ENCODE measurements at regions not wholly inside any gene's neighbourhood (a gene's known extent, or its start where the extent isn't known, plus 50 kb on each side); places are given as distances from the start of the nearest gene placed in this dataset.
"Not testable (repeated sequence)": the region's sequence is repeated elsewhere in the genome, so short reads cannot be mapped to it uniquely, and the experiment has no call there.

DNA sequence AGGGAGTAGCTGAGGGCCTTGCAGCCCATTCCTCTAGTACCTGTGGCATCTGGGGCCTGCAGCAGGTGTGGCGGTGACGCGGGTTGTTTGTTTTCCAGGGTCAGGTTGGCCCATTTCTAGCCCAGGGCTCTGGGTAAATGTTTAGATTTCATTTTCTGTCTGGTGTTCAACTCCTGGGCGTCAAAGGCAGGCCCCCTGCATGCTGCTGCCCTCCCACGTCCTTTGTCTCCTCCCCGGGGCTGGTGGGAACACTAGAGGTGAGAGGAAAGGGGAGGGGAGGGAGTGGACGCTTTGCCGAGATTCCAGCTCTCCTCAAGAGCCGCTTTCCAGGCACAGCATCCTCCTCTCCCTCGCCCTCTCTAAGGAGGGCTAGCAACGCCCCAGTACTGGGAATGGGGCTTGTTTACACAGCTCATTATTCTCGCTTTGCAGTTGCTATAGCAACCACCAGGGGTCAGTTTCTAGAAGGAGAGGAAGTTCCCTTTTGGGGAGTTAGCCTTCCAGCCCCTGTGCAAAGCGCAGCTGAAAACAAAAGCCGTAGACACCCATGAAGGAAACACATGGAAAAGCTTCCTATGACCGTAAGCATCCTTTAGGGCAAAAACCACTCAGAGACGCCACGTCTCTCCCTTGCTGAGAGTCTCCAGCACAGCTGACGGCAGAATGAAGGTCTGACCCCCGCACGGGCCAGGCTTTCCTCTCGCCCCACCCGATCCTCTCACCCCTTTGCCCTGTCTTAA, 170.6 kb downstream of the LY86 start:
- intact Hi-C loops (cut with DNase I): no loop called here
- peak; percentile 59 for TF ChIP-seq CTCF (IDR thresholded peaks at IDR 0.05)
- ATAC-seq: peak; percentile 93 to 94
- Histone ChIP-seq H3K4me3 (peak overlapping the region; percentile 1), H3K9me3 (no peaks in the 10 kb centered on the region), H3K27me3 (ENCODE audit: low read depth) (no peaks in the 10 kb centered on the region), H3K4me1 (peaks cover 11% of the 10 kb centered on the region), H3K27ac (peak overlapping the region; percentile 54), H3K36me3 (no peaks in the 10 kb centered on the region)
- no peak for DNase-seq

DNA sequence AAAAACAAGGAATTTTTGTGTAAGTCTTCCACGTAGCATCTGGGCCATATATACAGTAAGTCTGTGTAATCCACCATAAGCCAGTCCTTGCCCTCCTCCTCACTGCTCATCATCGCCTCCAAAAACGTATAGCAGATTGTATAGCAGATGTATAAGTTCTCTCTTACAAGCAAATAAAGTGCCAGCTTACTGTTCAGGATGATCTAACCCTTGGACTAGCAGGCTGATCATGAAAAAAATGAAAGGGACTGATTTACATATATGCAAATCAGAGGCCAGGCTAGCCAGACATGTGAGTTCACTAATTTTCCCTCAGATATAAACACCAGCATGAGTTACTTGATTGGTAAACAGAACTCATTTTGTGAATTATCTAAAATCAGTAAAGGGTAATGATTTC, 171.5 kb downstream of the LY86 start:
- Histone ChIP-seq H3K36me3 (no peaks in the 10 kb centered on the region), H3K4me3 (no peak overlapping the region), H3K9me3 (no peaks in the 10 kb centered on the region), H3K27me3 (ENCODE audit: low read depth) (no peaks in the 10 kb centered on the region), H3K27ac (no peak overlapping the region), H3K4me1 (peaks cover 11% of the 10 kb centered on the region)
- ATAC-seq (no peak), DNase-seq (no peak)
- intact Hi-C loops (cut with DNase I): no loop called here
- no peak for TF ChIP-seq CTCF (IDR thresholded peaks at IDR 0.05)

GRCh38 chr6:6762566-6762965, 174.0 kb downstream of the LY86 start:
- intact Hi-C loops (cut with DNase I); H3K9me3 ChIP-seq; H3K36me3 ChIP-seq; H3K4me3 ChIP-seq; H3K27me3 ChIP-seq (ENCODE audit: low read depth); ATAC-seq; DNase-seq; H3K27ac ChIP-seq: not testable (repeated sequence)
- H3K4me1 ChIP-seq: peaks cover 11% of the 10 kb centered on the region

DNA sequence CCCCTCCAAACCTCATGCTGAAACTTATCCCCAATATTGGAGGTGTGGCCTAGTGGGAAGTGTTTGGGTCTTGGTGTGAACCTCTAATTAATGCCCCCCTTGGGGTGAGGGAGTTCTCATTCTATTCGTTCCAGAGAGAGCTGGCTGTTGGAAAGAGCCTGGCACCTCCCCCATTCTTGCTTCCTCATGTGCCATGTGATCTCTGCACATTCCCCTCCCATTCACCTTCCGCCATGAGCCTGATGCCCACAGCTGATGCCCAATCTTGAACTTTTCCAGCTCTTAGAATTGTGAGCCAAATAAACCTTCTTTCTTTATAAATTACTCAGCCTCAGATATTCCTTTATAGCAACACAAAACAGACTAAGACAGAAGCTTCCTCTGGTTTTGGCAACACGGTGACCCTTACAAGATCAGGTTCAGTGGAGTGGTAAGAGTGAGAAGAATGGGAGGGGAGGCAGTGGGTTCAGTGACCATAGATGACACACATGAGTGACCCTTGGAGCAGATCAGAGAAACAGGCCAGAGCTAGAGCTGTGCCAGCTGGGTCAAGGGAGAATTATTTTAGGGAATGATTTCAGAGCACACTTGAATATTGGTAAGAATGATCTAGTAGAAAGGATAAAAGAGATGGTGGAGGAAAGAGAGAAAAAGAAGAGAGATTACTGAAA, 176.4 kb downstream of the LY86 start:
- no peaks in the 10 kb centered on the region for H3K9me3 ChIP-seq
- no peaks in the 10 kb centered on the region for H3K36me3 ChIP-seq
- no peaks in the 10 kb centered on the region for H3K27me3 ChIP-seq (ENCODE audit: low read depth)
- no peak overlapping the region for H3K4me3 ChIP-seq
- intact Hi-C loops (cut with DNase I): no loop called here
- no peak for ATAC-seq
- no peak for TF ChIP-seq CTCF (IDR thresholded peaks at IDR 0.05)
- no peaks in the 10 kb centered on the region for H3K4me1 ChIP-seq
- no peak overlapping the region for H3K27ac ChIP-seq
- DNase-seq: no peak

DNA sequence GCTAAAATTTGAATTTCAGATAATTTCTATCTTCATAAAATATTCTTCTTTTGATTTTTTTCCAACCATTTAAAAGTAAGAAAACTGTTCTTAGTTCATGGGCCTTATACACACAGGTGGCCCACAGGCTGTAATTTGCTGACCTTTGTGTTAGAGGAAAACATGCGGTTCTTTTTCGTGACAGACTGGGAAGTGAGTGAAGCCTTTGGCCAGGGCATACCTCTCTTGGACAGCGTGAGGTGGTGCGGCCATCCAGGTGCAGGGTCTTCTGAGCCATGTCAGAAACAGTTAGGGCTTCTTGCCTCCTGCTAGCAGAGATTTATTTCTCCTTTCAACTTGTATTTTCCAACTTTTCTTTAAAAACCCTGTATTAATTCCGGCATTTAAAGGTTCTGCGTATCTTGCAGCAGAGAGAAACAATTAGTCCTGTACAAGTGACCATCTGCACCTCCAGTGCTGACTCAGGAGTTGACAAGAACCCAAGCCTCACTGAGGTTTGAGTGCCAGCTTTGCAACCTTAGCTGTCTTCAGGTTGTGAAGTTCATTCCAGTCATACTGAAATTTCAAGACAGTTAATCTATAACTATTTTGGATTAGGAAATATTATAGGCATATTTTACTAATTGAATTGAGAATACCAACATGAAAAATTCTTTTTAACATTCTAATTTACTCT, 177.8 kb downstream of the LY86 start:
- no peak for ATAC-seq
- Histone ChIP-seq H3K36me3 (no peaks in the 10 kb centered on the region), H3K27me3 (ENCODE audit: low read depth) (no peaks in the 10 kb centered on the region), H3K9me3 (no peaks in the 10 kb centered on the region), H3K4me3 (no peak overlapping the region), H3K4me1 (no peaks in the 10 kb centered on the region), H3K27ac (no peak overlapping the region)
- TF ChIP-seq CTCF (IDR thresholded peaks at IDR 0.05): no peak
- no peak for DNase-seq
- intact Hi-C loops (cut with DNase I): no loop called here

DNA sequence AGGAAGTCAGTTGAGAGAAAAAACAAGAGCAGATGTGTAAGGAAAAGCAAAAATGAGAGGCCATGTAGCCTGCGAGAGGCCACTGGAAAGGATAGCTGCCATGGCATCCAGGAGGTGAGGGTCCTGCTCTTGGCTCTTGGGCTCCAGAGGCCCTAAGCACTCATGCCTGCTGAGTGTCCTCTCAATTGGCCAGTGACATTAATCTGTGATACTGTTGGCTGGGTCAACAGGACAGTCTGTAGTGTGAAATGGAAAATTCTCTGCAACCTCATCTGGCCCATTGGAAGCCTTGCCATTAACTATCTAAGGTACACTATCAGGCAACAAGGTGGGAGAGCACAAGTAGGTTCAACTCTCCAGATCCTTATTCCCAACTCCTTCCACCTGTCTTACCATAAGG, 180.9 kb downstream of the LY86 start:
- TF ChIP-seq CTCF (IDR thresholded peaks at IDR 0.05): no peak
- H3K27me3 ChIP-seq (ENCODE audit: low read depth): no peaks in the 10 kb centered on the region
- no peak overlapping the region for H3K4me3 ChIP-seq
- intact Hi-C loops (cut with DNase I): no loop called here
- H3K4me1 ChIP-seq: no peaks in the 10 kb centered on the region
- ATAC-seq (no peak), DNase-seq (no peak)
- no peaks in the 10 kb centered on the region for H3K9me3 ChIP-seq
- no peak overlapping the region for H3K27ac ChIP-seq
- no peaks in the 10 kb centered on the region for H3K36me3 ChIP-seq
